Pulmonary artery endothelial cell (primary cell): ENCODE measurements at regions not wholly inside any gene's neighbourhood (a gene's known extent, or its start where the extent isn't known, plus 50 kb on each side); places are given as distances from the start of the nearest gene placed in this dataset.

Experiments used
- DNase-seq: peaks from one replicate; pipeline ENCODE4 v3.0.0-alpha.2; 2011; ENCODE audit warnings: low read depth, low spot score

GRCh38 chr13:33515146-33515545, 229.6 kb upstream of the STARD13 start:
- no peak for DNase-seq

GRCh38 chr13:33518452-33518851, 232.9 kb upstream of the STARD13 start:
- DNase-seq = no peak

- DNase-seq = no peak
Observed at GRCh38 chr13:33519561-33520467, 234.3 kb upstream of the STARD13 start.

- no peak for DNase-seq
Observed at GRCh38 chr13:33520468-33520839, 234.9 kb upstream of the STARD13 start.

GRCh38 chr13:33524086-33524485, 238.5 kb upstream of the STARD13 start:
- DNase-seq = peak; percentile 13

- no peak for DNase-seq
Observed at GRCh38 chr13:33525763-33526162, 240.2 kb upstream of the STARD13 start.

GRCh38 chr13:33526718-33527117, 241.2 kb upstream of the STARD13 start:
- DNase-seq = no peak

GRCh38 chr13:33528896-33529295, 243.3 kb upstream of the STARD13 start:
- DNase-seq = no peak

GRCh38 chr13:33531484-33531883, 245.9 kb upstream of the STARD13 start:
- DNase-seq = no peak

GRCh38 chr13:33535061-33535460, 249.5 kb upstream of the STARD13 start:
- no peak for DNase-seq

- no peak for DNase-seq
Observed at GRCh38 chr13:33536601-33537000, 251.0 kb upstream of the STARD13 start.

GRCh38 chr13:33537026-33537425, 251.5 kb upstream of the STARD13 start:
- DNase-seq = no peak

GRCh38 chr13:33537676-33538075, 252.1 kb upstream of the STARD13 start:
- DNase-seq = no peak

GRCh38 chr13:33541456-33541855, 255.9 kb upstream of the STARD13 start:
- DNase-seq = no peak

- DNase-seq = no peak
Observed at GRCh38 chr13:33541962-33542308, 256.4 kb upstream of the STARD13 start.

- peak; percentile 98 for DNase-seq
Observed at GRCh38 chr13:33542309-33543088, 256.9 kb upstream of the STARD13 start.

- DNase-seq = no peak
Observed at GRCh38 chr13:33543089-33543459, 257.5 kb upstream of the STARD13 start.

GRCh38 chr13:33543631-33544265, 258.2 kb upstream of the STARD13 start:
- no peak for DNase-seq

- DNase-seq = no peak
Observed at GRCh38 chr13:33544308-33544707, 258.8 kb upstream of the STARD13 start.

GRCh38 chr13:33545492-33545891, 259.9 kb upstream of the STARD13 start:
- DNase-seq = no peak

- no peak for DNase-seq
Observed at GRCh38 chr13:33547035-33547434, 261.5 kb upstream of the STARD13 start.

- DNase-seq = no peak
Observed at GRCh38 chr13:33548069-33548468, 262.5 kb upstream of the STARD13 start.
